ENCODE measurements at regions not wholly inside any gene's neighbourhood (a gene's known extent, or its start where the extent isn't known, plus 50 kb on each side); places are given as distances from the start of the nearest gene placed in this dataset.

DNA sequence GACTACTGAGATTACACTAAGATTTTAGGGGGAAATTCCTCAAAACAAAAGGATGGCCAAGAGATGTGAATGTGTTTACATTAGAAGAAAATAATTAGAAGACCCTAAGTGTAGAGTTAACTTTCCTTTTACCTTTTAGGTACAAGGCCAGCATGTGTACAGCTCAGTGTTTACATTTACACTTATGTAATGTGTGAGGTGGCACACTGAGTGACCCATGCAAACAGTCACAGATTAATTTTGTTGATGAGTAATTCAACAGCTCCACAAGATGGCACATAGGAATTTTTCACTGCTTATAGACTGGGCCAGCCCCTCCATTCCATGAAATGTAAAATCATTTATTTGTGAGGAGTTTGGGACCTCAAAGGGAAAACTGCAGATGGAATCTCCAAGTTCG, 90.1 kb upstream of the SLC12A2 start:
- no peak for TF ChIP-seq POLR2AphosphoS5 (IDR thresholded peaks at IDR 0.05)
- TF ChIP-seq, protein P1, sequence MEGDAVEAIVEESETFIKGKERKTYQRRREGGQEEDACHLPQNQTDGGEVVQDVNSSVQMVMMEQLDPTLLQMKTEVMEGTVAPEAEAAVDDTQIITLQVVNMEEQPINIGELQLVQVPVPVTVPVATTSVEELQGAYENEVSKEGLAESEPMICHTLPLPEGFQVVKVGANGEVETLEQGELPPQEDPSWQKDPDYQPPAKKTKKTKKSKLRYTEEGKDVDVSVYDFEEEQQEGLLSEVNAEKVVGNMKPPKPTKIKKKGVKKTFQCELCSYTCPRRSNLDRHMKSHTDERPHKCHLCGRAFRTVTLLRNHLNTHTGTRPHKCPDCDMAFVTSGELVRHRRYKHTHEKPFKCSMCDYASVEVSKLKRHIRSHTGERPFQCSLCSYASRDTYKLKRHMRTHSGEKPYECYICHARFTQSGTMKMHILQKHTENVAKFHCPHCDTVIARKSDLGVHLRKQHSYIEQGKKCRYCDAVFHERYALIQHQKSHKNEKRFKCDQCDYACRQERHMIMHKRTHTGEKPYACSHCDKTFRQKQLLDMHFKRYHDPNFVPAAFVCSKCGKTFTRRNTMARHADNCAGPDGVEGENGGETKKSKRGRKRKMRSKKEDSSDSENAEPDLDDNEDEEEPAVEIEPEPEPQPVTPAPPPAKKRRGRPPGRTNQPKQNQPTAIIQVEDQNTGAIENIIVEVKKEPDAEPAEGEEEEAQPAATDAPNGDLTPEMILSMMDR (IDR thresholded peaks at IDR 0.05) = no peak
- TF ChIP-seq POLR2A (IDR thresholded peaks at IDR 0.05) = no peak
